Ovary (tissue), 7 donors: ENCODE measurements at regions not wholly inside any gene's neighbourhood (a gene's known extent, or its start where the extent isn't known, plus 50 kb on each side); places are given as distances from the start of the nearest gene placed in this dataset.

Experiments
- DNase-seq, 5 donors: peaks; one replicate each; pipeline ENCODE4 v3.0.0-alpha.2; 2019 to 2020
- H3K27ac ChIP-seq, 2 donors: fragments of 200-600 bp; one replicate each; pipeline versions ENCODE4 v1.5.1 to v1.8.0; 2019 to 2022
- H3K27me3 ChIP-seq: fragments of 200-600 bp; one replicate; pipeline ENCODE4 v1.8.0; 2022
- H3K36me3 ChIP-seq: fragments of 200-600 bp; sonication (generic); one replicate; pipeline ENCODE4 v1.5.1; 2019
- H3K4me1 ChIP-seq: one replicate; pipeline ENCODE4 v1.8.1; 2013; ENCODE audit warnings: mild to moderate bottlenecking, moderate library complexity; ENCODE audit not compliant: insufficient read depth
- H3K4me3 ChIP-seq: fragments of 200-600 bp; sonication (generic); one replicate; pipeline ENCODE4 v1.5.1; 2017
- H3K9me3 ChIP-seq, 2 donors: fragments of 200-600 bp in 1 of 2; sonication (generic) in 1 of 2; one replicate each; pipeline versions ENCODE4 v1.5.1 to v1.8.1; 2013 to 2019; ENCODE audit warnings: mild to moderate bottlenecking in 1 of 2, moderate library complexity in 1 of 2
- EP300 ChIP-seq: sonication (generic); formaldehyde crosslinking; IDR thresholded peaks from one replicate; pipeline ENCODE4 v1.6.1; 2017; ENCODE audit warnings: antibody characterized with exemption
- POLR2A ChIP-seq: fragments of 450-650 bp; IDR thresholded peaks from one replicate; pipeline ENCODE4 v1.6.1; 2017; ENCODE audit warnings: antibody characterized with exemption, mild to moderate bottlenecking, moderate library complexity
- WGBS, 3 donors: extraction: QIAGEN DNeasy Blood & Tissue Kit in 1 of 3; methylation state at CpG; one replicate each; pipeline versions ENCODE4 v1.1.5 to v1.1.7; 2013 to 2017; 5-methylcytosine and 5-hydroxymethylcytosine counted together
- intact Hi-C, 4 donors: fragments of 100-400 bp; cut with DNase I; formaldehyde crosslinking; loops; one replicate each; pipeline versions ENCODE4 v1.11.0 to v1.15.1; 2022 to 2023
- TF ChIP-seq, protein P1 (sequence below), 3 donors: fragments of 450-650 bp in 2 of 3; fragments of 200-600 bp in 1 of 3; IDR thresholded peaks; one replicate each; pipeline versions ENCODE4 v1.5.1 to v1.8.0; 2016 to 2022; ENCODE audit warnings: antibody characterized with exemption in 3 of 3, mild to moderate bottlenecking in 1 of 3
- donor health status: DM: no; HTN: no; CAD: no; lungs with moderate emphysema.
- donor health status: DM: no; HTN: no; CAD: no.
- donor health status: Bipolar disorder and iron deficiency.
- donor health status: DM: no; HTN: no; CAD: no.
- donor health status: DM: yes; HTN: yes; CAD: no.

DNA sequence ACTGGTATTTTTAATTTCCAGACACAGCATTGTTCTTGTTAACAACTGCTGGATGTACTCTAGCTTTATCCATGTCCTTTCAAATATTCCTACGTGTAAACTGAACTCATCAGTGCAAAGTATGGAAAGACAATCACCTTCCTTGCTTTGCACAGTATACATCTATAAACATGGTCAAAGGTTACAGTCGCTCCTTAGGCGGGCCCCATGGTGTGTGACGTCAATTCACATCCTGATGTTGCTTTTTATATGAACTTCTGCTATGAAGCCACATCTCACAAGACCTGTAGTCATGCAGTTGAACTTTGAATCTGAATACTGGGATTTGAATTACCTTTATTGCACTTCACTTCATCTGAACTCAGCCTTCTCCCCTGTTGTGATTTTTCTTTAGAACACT, 447.6 kb upstream of the PSMD7 start:
- DNase-seq = no peak
- intact Hi-C loops = no loop called here
- Histone ChIP-seq H3K4me3 (no peak overlapping the region), H3K36me3 (no peaks in the 10 kb centered on the region), H3K27me3 (no peaks in the 10 kb centered on the region), H3K9me3 (no peaks in the 10 kb centered on the region), H3K27ac (no peak overlapping the region), H3K4me1 (no peaks in the 10 kb centered on the region)
- no peak for TF ChIP-seq EP300
- TF ChIP-seq, protein P1, sequence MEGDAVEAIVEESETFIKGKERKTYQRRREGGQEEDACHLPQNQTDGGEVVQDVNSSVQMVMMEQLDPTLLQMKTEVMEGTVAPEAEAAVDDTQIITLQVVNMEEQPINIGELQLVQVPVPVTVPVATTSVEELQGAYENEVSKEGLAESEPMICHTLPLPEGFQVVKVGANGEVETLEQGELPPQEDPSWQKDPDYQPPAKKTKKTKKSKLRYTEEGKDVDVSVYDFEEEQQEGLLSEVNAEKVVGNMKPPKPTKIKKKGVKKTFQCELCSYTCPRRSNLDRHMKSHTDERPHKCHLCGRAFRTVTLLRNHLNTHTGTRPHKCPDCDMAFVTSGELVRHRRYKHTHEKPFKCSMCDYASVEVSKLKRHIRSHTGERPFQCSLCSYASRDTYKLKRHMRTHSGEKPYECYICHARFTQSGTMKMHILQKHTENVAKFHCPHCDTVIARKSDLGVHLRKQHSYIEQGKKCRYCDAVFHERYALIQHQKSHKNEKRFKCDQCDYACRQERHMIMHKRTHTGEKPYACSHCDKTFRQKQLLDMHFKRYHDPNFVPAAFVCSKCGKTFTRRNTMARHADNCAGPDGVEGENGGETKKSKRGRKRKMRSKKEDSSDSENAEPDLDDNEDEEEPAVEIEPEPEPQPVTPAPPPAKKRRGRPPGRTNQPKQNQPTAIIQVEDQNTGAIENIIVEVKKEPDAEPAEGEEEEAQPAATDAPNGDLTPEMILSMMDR (IDR thresholded peaks at IDR 0.05) = no peak
- WGBS, 3 donors = 83 to 84% (median 83%) methylated on average over 4 of the region's 4 CpGs

DNA sequence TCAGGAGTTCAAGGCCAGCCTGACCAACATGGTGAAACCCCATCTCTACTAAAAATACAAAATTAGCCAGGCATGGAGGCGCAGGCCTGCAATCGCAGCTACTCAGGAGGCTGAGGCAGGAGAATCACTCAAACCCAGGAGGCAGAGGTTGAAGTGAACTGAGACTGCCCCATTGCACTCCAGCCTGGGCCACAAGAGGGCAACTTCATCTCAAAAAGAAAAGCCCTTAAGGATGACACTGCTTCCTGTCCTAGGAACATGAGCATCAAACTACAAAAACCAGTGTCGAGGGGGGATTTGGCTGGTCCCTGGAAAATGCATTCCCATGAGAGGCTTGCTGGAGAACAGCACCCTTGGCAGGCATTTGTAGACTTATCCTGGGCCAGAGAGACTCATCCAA, 449.5 kb upstream of the PSMD7 start:
- H3K4me3 ChIP-seq = no peak overlapping the region
- no peaks in the 10 kb centered on the region for H3K4me1 ChIP-seq
- intact Hi-C loops = no loop called here
- DNase-seq = no peak
- H3K9me3 ChIP-seq = no peaks in the 10 kb centered on the region
- H3K36me3 ChIP-seq = no peaks in the 10 kb centered on the region
- TF ChIP-seq POLR2A (no peak), EP300 (no peak)
- TF ChIP-seq, protein P1 (IDR thresholded peaks at IDR 0.05) = no peak
- 88 to 95% (median 91%) methylated on average over 3 of the region's 3 CpGs for WGBS, 3 donors
- no peaks in the 10 kb centered on the region for H3K27me3 ChIP-seq
- no peak overlapping the region for H3K27ac ChIP-seq

DNA sequence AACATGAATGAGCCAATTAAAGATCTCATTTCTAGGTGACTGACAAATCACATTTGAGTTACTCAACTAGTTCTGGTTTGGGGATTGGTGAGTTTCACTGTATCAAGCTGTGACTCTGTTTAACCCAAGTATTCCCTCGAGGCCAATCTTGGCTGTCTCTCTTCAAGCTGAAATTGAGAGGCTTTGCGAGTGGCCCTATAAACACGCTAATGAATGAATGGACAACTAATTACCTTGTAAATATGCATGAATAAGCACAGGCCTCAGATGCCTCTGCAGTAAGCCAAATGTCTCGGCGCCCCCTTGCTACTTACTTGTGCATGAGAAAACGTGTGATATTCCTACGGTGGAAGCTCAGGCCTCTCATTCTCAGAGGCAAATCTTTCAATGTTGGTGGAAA, 450.3 kb upstream of the PSMD7 start:
- DNase-seq = no peak
- 44 to 56% (median 55%) methylated on average over 7 of the region's 7 CpGs for WGBS, 3 donors

DNA sequence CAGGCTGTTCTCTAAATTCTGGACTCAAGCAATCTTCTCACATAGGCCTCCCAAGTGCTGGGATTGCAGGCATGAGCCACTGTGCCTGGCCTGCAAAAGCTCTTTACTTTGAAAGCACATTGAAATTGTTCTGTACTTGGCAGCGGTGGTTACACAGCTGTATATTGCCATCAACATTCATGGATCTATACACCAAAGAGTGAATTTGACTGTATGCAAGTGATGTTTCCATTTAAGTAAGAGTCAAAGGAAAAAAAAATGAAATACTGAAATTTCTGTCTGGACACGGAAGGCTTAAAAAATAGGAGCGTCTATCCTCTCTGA, 450.6 kb upstream of the PSMD7 start:
- intact Hi-C loops = no loop called here
- H3K27me3 ChIP-seq = no peaks in the 10 kb centered on the region
- no peaks in the 10 kb centered on the region for H3K9me3 ChIP-seq
- H3K36me3 ChIP-seq = no peaks in the 10 kb centered on the region
- H3K27ac ChIP-seq = no peak overlapping the region
- no peak overlapping the region for H3K4me3 ChIP-seq
- WGBS, 3 donors = 80 to 92% (median 83%) methylated on average over 3 of the region's 3 CpGs
- TF ChIP-seq, protein P1 (IDR thresholded peaks at IDR 0.05) = no peak
- TF ChIP-seq POLR2A (no peak), EP300 (no peak)
- H3K4me1 ChIP-seq = no peaks in the 10 kb centered on the region
- DNase-seq = no peak

More for the DNA sequence above, 450.3 kb upstream of the PSMD7 start:
- Histone ChIP-seq H3K4me3 (no peak overlapping the region), H3K4me1 (no peaks in the 10 kb centered on the region), H3K27ac (no peak overlapping the region), H3K27me3 (no peaks in the 10 kb centered on the region), H3K9me3 (no peaks in the 10 kb centered on the region), H3K36me3 (no peaks in the 10 kb centered on the region)
- intact Hi-C loops = no loop called here
- TF ChIP-seq, protein P1 (IDR thresholded peaks at IDR 0.05) = no peak
- TF ChIP-seq POLR2A (no peak), EP300 (no peak)
